ENCODE measurements at regions not wholly inside any gene's neighbourhood (a gene's known extent, or its start where the extent isn't known, plus 50 kb on each side); places are given as distances from the start of the nearest gene placed in this dataset.

DNA sequence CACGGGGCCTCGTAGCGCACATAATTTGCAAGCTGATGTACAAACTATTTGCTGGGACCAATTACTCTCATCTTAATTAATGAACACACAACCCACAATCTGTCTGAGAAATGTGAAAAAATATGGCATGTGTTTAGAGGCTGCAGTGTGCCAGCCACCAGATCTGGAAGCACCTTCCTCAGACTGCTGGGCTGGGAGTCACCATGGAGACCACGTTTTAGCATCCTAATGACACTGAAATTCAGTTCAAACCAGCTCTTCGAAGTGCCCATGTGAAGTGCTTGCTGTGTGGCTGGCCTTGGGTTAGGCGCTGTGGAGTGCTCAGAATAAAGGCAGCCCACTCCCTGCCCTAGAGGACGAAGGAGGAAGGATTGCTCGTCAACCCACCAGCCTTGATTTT, 482.4 kb downstream of the OMA1 start:
- TF ChIP-seq ZNF274 (IDR thresholded peaks at IDR 0.05; ENCODE audit: insufficient read depth, insufficient read length) (no peak), MTA2 (IDR thresholded peaks at IDR 0.05; ENCODE audit: low read depth) (no peak), CHD2 (IDR thresholded peaks at IDR 0.05; ENCODE audit: borderline replicate concordance, low read depth, low read length) (no peak), ESRRA (IDR thresholded peaks at IDR 0.05; ENCODE audit: low read length) (no peak), RAD21 (IDR thresholded peaks at IDR 0.05; ENCODE audit: insufficient read depth, low read depth, low read length) (no peak), POLR2A (IDR thresholded peaks at IDR 0.05; ENCODE audit: low read depth, low read length) (no peak), TCF12 (IDR thresholded peaks at IDR 0.05; ENCODE audit: low read depth, low read length) (no peak), NRF1 (conservative IDR thresholded peaks at IDR 0.05; ENCODE audit: low read depth, low read length) (no peak), RCOR1 (conservative IDR thresholded peaks at IDR 0.05; ENCODE audit: low read depth, low read length) (no peak)
- TF ChIP-seq, protein P1, sequence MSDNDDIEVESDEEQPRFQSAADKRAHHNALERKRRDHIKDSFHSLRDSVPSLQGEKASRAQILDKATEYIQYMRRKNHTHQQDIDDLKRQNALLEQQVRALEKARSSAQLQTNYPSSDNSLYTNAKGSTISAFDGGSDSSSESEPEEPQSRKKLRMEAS (IDR thresholded peaks at IDR 0.05; ENCODE audit: low read depth, low read length) = no peak
- TF ChIP-seq, protein P2, sequence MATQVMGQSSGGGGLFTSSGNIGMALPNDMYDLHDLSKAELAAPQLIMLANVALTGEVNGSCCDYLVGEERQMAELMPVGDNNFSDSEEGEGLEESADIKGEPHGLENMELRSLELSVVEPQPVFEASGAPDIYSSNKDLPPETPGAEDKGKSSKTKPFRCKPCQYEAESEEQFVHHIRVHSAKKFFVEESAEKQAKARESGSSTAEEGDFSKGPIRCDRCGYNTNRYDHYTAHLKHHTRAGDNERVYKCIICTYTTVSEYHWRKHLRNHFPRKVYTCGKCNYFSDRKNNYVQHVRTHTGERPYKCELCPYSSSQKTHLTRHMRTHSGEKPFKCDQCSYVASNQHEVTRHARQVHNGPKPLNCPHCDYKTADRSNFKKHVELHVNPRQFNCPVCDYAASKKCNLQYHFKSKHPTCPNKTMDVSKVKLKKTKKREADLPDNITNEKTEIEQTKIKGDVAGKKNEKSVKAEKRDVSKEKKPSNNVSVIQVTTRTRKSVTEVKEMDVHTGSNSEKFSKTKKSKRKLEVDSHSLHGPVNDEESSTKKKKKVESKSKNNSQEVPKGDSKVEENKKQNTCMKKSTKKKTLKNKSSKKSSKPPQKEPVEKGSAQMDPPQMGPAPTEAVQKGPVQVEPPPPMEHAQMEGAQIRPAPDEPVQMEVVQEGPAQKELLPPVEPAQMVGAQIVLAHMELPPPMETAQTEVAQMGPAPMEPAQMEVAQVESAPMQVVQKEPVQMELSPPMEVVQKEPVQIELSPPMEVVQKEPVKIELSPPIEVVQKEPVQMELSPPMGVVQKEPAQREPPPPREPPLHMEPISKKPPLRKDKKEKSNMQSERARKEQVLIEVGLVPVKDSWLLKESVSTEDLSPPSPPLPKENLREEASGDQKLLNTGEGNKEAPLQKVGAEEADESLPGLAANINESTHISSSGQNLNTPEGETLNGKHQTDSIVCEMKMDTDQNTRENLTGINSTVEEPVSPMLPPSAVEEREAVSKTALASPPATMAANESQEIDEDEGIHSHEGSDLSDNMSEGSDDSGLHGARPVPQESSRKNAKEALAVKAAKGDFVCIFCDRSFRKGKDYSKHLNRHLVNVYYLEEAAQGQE (IDR thresholded peaks at IDR 0.05; ENCODE audit: low read depth, low read length) = no peak

Data from GM12878 (cell line).